ENCODE measurements at regions not wholly inside any gene's neighbourhood (a gene's known extent, or its start where the extent isn't known, plus 50 kb on each side); places are given as distances from the start of the nearest gene placed in this dataset.

GRCh38 chr13:50369646-50370045 is 354.4 kb downstream of the KCNRG start:
- no peak for TF ChIP-seq RARB (CRISPR knock-in tag; IDR thresholded peaks at IDR 0.05)
- no peak for TF ChIP-seq ZC3H10 (CRISPR knock-in tag; IDR thresholded peaks at IDR 0.05)
- TF ChIP-seq CSDC2 (CRISPR knock-in tag; IDR thresholded peaks at IDR 0.05) = no peak
- no peak for TF ChIP-seq ZNF565 (CRISPR knock-in tag; conservative IDR thresholded peaks at IDR 0.05; ENCODE audit: low read depth)
- TF ChIP-seq GLIS3 (CRISPR knock-in tag; IDR thresholded peaks at IDR 0.05) = no peak
- TF ChIP-seq ZFP3 (CRISPR knock-in tag; IDR thresholded peaks at IDR 0.05) = no peak
- no peak for TF ChIP-seq PATZ1 (CRISPR knock-in tag; IDR thresholded peaks at IDR 0.05; ENCODE audit: borderline replicate concordance)
- TF ChIP-seq ARNTL (CRISPR knock-in tag; IDR thresholded peaks at IDR 0.05; ENCODE audit: borderline replicate concordance, low read depth) = no peak
- TF ChIP-seq TOX (CRISPR knock-in tag; IDR thresholded peaks at IDR 0.05; ENCODE audit: borderline replicate concordance) = no peak
- TF ChIP-seq ISL1 (CRISPR knock-in tag; IDR thresholded peaks at IDR 0.05) = no peak

All from SK-N-SH treated with all-trans-retinoic acid at 6 μM for 48 hours (cell line).